Activated CD4-positive, alpha-beta T cell treated with anti-CD3 and anti-CD28 coated beads for 24 hours (primary cell): ENCODE measurements at regions not wholly inside any gene's neighbourhood (a gene's known extent, or its start where the extent isn't known, plus 50 kb on each side); places are given as distances from the start of the nearest gene placed in this dataset.
"Not testable (repeated sequence)": the region's sequence is repeated elsewhere in the genome, so short reads cannot be mapped to it uniquely, and the experiment has no call there.

Experiments used
- DNase-seq, 2 donors: peaks; one replicate each; pipeline ENCODE4 v3.0.0-alpha.2; 2020; ENCODE audit warnings: low read depth in 2 of 2

GRCh38 chr18:57881818-57882413, 78.8 kb upstream of the ATP8B1 start:
- peak; percentile 18 to 41 for DNase-seq

GRCh38 chr18:57879924-57880323, 76.8 kb upstream of the ATP8B1 start:
- DNase-seq, result not testable (repeated sequence)

GRCh38 chr18:57869221-57869620, 66.1 kb upstream of the ATP8B1 start:
- DNase-seq, result no peak

DNA sequence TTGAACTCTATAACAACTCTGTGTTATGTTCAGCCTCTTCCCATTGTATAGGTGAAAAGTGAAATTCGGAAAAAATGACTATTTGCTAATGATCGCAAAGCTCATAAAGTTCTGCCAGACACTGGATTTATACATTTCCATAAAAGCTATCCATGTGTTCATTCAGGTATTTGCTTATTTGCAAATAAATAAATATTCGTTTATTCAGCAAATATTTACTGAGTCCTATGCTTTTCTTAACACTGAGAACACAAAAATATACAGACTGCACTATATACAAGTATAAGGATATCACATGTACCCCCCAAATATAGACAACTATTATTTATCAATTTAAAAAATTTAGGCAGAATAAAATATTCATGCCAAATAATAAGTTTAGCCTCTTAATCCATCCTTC, 63.2 kb upstream of the ATP8B1 start:
- DNase-seq, result no peak

DNA sequence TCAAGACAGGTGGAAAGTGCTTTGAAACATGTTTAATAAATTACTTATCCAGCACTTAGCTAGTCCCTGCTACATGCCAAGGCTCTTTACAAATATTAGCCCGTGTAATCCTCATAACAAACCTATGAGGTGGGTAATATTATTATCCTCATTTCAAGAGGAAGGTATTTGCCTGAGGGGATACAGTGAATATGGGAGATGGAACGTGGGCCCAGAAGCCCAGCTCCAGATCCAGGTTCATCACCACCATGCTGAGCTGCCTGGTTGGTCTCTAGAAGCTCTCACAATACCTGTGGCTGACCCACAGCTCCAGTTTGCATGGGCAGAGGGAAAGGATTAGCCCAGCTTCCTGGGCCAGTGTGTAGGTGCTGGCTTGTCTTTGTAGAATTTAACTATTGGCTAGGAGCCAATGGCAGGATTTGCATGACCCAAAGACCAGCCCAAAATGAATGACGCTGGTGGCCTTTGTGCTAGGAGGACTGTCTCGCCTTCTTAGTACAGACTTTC, 61.6 kb upstream of the ATP8B1 start:
- no peak for DNase-seq

- no peak for DNase-seq
Observed at GRCh38 chr18:57863706-57864105, 60.6 kb upstream of the ATP8B1 start.

DNA sequence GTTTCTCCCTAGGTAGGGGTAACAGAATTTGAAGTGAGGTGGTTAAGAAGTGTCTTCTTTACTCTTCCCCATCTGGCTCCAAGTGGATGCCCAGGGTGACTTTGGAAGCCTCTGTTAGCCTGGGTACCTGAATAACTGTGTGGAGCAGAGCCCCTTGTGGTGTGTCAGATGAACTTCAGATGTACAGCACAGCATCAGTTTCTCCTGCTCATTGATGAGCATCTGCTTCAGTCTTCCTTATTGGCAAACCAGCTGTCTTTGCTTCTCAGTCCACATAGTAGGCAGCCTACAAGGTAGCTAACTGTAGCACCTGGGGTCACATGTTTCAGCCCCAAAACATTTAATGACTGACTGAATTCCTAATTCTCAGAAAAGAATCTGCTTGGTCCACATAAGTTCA, 56.2 kb upstream of the ATP8B1 start:
- DNase-seq, result no peak

DNA sequence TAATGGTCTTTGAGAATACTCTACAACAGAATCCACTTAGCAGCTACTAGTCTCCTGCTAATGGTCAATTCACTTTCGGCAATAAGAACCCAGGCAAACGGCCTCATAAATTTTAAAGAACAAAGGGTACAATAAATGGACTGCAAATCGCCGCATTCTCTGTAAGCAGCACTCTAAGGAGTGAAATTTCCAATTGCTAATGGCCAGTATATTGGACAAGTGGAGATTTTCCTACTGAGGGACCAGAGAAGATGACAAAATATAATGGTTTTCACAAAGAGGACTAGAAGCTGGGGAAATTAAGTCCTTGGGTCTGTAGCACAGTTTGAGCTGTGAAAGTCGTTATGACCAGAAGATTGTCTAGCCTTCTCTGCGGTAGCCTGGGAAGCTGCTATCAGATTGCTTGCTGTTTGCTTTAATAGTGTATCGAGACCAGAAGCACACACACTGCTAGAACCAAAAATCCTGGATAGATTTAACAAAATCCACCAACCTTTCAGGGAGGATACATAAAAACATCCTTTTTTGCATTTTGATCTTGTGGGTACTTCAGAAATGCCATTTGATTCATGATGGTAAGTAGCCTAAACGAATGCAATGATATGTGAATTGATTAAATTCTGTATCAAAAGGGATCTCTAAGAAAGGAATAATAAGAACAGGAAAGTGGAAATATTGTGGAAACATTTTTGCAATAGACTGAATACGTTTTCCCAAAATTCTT, 53.6 kb upstream of the ATP8B1 start:
- no peak for DNase-seq

DNA sequence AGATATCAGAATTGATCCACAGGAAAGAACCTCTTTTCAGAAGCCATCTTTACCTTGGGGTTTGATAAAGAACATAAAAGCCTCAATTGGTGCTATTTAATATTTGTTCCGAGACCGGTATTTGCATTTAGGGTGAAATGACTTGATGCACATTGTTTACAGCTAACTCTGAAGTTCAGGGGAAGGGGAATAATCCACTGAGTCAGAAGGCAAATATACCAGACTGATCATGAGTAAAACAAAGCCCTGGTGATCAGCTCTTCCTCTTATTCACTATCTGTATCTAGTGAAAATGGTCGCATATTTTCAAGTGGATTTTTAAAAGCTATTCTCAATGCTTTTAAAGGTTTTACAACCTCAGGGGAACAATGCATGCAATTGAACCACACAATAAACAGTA, 53.0 kb upstream of the ATP8B1 start:
- no peak for DNase-seq

GRCh38 chr18:57855551-57855950, 52.4 kb upstream of the ATP8B1 start:
- DNase-seq, result no peak

GRCh38 chr18:57854726-57855125, 51.6 kb upstream of the ATP8B1 start:
- DNase-seq, result no peak

GRCh38 chr18:57853864-57854263, 50.7 kb upstream of the ATP8B1 start:
- no peak for DNase-seq

GRCh38 chr18:57853133-57853532, 50.0 kb upstream of the ATP8B1 start:
- DNase-seq, result no peak
